ENCODE measurements at regions not wholly inside any gene's neighbourhood (a gene's known extent, or its start where the extent isn't known, plus 50 kb on each side); places are given as distances from the start of the nearest gene placed in this dataset.

GRCh38 chr20:6693178-6693807, 74.2 kb upstream of the BMP2 start:
- intact Hi-C loops (cut with micrococcal nuclease): no loop called here

GRCh38 chr20:6692566-6693173, 74.8 kb upstream of the BMP2 start:
- intact Hi-C loops (cut with micrococcal nuclease): no loop called here

DNA sequence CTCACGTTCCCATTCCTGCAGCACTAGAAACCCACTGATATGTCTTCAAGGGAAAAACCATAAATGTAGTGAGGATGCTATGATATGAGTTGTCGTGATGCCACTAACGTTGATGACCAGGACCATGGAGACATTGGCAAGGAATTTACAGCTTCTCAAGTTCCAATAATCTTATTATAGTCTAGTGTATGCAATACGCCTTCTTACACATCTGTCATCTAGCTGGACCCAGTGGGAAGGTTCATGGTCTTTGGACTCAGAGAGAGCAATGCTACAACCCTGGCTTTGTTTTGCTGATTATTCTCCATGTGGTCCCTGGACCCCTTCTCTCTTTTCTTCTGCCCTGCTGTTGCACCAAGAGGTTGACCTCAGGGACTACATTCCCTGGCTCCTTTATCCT, 76.0 kb upstream of the BMP2 start:
- intact Hi-C loops (cut with micrococcal nuclease): no loop called here

GRCh38 chr20:6689339-6689973, 78.0 kb upstream of the BMP2 start:
- intact Hi-C loops (cut with micrococcal nuclease): no loop called here

DNA sequence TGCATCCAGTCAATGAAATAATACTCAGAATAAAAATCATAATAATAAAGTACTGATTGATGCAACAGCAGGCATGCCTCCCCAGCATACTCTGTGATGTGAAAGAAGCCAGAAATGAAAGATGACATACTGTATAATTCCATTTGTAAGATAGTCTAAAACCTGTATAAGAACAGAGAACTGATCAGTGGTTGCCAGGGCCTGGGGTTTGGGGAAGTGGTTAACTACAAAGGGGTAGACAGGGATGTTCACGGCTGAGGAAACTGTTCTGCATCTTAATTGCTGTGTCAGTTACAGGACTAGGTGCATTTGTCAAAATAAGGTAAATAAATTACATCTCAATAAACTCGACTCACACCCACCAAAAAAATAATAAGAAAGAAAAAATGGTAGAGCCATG, 81.3 kb upstream of the BMP2 start:
- intact Hi-C loops (cut with micrococcal nuclease): no loop called here

DNA sequence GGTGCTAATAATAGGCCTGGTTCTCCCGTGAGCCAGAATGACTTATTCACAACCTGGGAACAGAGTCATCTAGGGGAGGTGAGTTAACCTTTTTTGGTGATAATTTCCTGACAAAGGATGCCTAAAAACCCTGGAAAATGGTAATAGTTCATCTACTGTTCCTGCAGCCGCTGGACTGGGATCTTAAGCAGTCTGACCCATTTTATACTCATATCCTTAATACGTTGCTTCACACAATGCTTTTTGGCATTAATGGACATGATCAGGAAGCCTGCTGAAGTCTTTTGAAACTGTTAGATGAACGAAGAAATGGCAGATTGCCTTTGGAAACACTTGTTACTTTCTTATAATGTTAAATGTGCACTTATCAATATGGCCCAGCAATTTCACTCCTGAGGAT, 81.9 kb upstream of the BMP2 start:
- intact Hi-C loops (cut with micrococcal nuclease): no loop called here

DNA sequence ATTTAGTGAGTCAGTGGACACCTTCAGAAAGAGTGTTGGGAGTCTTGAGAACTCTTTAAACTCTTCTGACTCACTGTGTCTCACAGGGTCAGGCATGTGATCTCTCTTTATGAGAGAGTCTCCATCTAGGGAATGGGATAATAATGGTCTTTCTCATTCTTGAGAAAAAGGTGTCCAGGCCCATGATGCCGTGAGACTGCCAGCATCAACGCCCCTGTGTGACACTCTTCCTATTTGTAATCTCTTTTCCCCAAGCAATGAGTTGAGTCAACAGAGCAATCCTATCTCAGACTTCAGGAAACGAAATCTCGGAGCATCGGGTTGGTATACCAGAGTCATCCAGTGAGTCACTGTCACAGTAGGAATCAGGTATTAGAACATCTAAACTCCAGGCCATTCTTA, 82.3 kb upstream of the BMP2 start:
- intact Hi-C loops (cut with micrococcal nuclease): no loop called here

- intact Hi-C loops (cut with micrococcal nuclease): no loop called here
Observed at GRCh38 chr20:6683021-6683977, 84.2 kb upstream of the BMP2 start.

DNA sequence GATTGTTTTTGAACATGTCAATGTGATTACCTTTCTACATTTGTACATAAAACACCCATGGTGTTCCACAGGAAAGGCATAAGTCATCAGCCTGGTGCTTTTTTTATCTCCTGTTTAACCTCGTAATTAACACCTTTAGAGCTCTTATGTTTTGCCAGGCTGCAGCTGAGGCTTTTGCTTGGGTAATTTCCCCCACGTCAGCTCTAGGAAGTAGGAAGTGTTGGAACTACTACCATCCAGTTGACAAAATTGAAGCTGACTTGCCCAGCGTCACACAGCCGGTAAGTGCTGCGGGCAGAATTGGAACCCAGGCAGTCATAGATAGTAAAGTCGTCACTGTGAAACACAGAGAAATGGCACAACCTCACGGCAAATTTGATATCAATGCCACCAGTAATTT, 86.6 kb upstream of the BMP2 start:
- intact Hi-C loops (cut with micrococcal nuclease): no loop called here

DNA sequence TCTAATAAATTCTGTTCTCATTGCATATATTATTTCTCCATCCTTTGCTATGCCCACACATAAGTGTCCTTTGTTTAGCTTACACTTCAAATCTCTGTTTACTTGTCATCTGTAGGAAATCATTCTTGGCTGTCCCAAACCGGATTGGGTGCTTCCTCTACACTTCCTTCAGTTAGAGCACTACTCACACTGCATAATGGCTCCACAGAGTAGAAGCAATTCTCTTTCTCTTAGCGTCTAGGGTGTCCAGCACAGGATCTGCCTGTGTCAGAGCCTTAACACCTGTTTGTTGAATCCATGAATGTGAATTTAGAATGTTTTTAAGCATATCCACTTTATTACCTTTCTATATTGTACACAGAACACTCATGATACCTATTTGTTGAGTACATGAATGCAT, 87.0 kb upstream of the BMP2 start:
- intact Hi-C loops (cut with micrococcal nuclease): no loop called here

GRCh38 chr20:6679086-6679485, 88.4 kb upstream of the BMP2 start:
- intact Hi-C loops (cut with micrococcal nuclease): no loop called here

DNA sequence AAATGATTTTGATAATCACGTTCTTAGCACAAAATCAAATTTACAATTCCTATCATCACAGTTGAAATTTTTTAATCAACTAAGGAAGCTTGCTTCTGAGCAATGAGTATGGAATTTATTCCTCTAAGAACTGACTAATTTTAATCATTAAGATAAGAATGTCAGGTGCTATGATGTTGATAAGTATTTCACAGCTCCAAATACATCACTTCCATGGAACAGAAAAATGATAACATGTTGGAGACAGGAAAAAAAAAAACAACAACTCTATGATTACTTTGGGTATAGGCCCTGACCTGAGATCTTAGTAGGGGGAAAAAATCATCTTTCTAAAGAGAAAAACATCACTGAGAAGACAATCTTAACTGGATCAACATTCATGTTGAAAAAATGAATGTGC, 89.4 kb upstream of the BMP2 start:
- intact Hi-C loops (cut with micrococcal nuclease): no loop called here

- intact Hi-C loops (cut with micrococcal nuclease): no loop called here
Observed at GRCh38 chr20:6674831-6675230, 92.7 kb upstream of the BMP2 start.

GRCh38 chr20:6673071-6673470, 94.4 kb upstream of the BMP2 start:
- intact Hi-C loops (cut with micrococcal nuclease): no loop called here

DNA sequence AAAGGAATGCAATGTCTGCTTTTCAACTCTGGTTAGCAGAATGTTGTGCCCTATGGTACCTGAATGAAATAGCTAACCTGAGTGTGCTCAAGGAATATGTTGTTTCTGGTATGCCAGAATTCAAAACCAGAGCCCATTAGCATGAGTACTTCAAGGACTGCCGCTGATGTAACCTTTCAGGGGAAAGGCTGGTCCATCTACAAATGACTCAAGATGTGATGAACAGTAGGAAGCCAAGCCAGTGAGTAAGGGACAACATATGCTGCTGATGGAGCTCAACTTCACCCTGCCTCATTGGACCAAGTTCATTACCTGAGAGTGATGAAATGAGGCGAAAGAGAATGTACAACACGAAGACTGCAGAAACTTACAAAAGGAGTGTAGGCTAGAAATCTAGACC, 95.7 kb upstream of the BMP2 start:
- intact Hi-C loops (cut with micrococcal nuclease): no loop called here

DNA sequence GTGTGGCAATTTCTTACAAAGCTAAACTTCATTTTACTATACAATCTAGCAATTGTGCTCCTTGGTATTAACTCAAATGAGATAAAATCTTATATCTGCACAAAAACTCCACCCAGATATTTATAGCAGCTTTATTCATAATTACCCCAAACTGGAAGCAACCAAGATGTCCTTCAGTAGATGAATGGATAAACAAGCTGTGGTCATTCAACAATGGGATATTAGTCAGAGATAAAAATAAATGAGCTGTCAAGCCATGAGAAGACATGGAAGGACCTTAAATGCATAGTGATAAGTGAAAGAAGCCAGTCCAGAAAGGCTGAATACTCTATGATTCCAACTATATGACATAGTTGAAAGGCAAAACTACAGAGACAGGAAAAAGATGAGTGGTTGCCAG, 98.9 kb upstream of the BMP2 start:
- intact Hi-C loops (cut with micrococcal nuclease): no loop called here

- intact Hi-C loops (cut with micrococcal nuclease): no loop called here
Observed at GRCh38 chr20:6665621-6666355, 101.7 kb upstream of the BMP2 start.

DNA sequence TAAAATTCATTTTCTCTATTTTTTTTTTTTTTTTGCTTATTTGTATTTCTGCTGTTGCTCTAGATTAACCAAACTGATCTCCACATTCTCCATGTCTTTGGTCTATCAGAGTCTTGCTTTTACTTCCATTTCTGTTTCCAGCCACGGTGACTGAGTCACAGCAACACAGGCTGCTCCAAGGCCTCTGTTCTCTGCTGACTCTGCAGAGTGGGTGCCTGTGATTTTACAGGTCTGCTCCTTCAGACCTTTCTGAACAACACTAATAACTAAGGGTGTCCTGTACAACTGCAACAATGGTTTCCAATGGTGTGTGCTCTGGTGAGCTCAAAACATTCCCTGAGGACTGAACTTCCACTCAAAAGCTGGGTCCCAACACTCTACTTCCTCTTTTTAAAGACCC, 102.3 kb upstream of the BMP2 start:
- intact Hi-C loops (cut with micrococcal nuclease): no loop called here

DNA sequence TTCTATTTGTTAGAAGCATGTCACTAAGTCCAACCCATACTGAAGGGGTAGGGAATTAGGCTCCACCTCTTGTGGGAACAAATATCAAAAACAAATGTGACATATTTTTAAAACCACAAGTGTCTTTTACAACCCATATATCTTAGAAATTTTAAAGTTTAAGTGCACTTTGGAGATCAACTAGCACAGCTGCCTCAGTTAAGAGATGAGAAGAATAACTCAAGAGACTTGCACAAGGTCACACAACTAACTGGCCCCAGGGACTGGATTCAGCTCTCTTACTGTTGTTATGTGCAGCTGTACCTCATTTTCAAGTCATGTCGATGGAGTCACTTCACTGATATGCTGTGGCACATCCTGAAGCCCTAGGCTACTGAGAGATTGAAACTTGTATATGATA, 102.9 kb upstream of the BMP2 start:
- intact Hi-C loops (cut with micrococcal nuclease): no loop called here

DNA sequence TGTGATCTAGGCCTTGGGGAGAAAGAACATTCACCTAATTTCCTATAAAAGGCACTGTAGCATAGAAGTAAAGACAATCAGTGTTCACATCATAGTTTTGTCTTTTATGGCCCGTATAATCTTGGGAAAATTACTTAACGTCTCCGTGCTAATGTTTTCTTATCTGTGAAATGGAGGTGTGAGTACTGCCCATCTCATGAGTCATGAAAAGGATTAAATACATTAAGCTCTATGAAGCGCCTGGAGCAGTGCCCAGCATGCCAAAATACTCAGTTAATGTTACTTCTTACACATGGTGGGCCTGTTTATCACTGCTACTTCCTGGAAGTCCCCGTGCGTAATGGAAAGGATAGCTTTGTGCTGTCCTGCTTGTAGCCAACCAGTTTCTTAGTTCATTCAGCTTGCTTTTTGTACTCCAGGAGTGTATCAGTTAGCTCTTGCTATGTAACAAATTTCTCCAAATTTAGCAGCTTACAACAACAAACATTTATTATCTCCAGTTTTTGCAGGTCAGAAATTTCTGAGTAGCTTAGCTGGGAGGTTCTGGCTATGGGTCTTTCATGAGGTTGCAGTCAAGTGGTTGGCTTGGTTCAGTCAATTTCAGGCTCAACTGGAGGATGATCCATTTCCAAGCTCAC, 103.6 kb upstream of the BMP2 start:
- intact Hi-C loops (cut with micrococcal nuclease): no loop called here

GRCh38 chr20:6663104-6663503, 104.4 kb upstream of the BMP2 start:
- intact Hi-C loops (cut with micrococcal nuclease): no loop called here
